PC-3 (cell line): ENCODE measurements at regions not wholly inside any gene's neighbourhood (a gene's known extent, or its start where the extent isn't known, plus 50 kb on each side); places are given as distances from the start of the nearest gene placed in this dataset.

Experiments used
- EZH2 ChIP-seq: fragments of 300-600 bp; sonication (generic); IDR thresholded peaks from one replicate; pipeline ENCODE4 v1.6.1; 2017; ENCODE audit warnings: antibody characterized with exemption, mild to moderate bottlenecking, low read length; ENCODE audit not compliant: unreplicated experiment
- EZH2phosphoT487 ChIP-seq: fragments of 300-600 bp; sonication (generic); IDR thresholded peaks from 2 replicates; pipeline ENCODE4 v1.6.1; 2018; ENCODE audit warnings: mild to moderate bottlenecking, antibody characterized with exemption, low read length, borderline replicate concordance
- TF ChIP-seq, protein P1 (sequence below): fragments of 300-600 bp; sonication (generic); conservative IDR thresholded peaks from 2 replicates; pipeline ENCODE4 v1.5.1; 2017; ENCODE audit warnings: antibody characterized with exemption, low read depth, mild to moderate bottlenecking, low read length

DNA sequence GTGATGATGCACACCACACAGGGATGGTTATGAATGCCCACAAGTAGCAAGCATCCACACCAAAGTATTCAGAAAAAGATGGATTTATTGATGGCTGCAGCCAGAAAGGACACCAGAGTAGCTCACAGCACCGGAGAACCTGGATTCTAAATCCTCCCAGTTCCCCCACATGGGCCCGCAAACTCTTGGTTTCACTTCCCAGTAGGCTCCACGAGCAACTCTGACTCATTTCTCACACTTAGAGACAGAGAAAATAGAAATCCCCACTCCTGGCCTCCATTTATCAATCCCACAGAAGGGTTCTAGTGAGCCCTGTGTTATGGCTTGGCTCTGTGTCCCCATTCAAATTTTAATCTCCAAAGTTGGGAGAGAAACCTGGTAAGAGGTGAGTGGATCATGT lies 426.7 kb upstream of the MYT1L start:
- TF ChIP-seq, protein P1, sequence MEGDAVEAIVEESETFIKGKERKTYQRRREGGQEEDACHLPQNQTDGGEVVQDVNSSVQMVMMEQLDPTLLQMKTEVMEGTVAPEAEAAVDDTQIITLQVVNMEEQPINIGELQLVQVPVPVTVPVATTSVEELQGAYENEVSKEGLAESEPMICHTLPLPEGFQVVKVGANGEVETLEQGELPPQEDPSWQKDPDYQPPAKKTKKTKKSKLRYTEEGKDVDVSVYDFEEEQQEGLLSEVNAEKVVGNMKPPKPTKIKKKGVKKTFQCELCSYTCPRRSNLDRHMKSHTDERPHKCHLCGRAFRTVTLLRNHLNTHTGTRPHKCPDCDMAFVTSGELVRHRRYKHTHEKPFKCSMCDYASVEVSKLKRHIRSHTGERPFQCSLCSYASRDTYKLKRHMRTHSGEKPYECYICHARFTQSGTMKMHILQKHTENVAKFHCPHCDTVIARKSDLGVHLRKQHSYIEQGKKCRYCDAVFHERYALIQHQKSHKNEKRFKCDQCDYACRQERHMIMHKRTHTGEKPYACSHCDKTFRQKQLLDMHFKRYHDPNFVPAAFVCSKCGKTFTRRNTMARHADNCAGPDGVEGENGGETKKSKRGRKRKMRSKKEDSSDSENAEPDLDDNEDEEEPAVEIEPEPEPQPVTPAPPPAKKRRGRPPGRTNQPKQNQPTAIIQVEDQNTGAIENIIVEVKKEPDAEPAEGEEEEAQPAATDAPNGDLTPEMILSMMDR, result no peak
- TF ChIP-seq EZH2phosphoT487 (no peak), EZH2 (no peak)
